ENCODE measurements at regions not wholly inside any gene's neighbourhood (a gene's known extent, or its start where the extent isn't known, plus 50 kb on each side); places are given as distances from the start of the nearest gene placed in this dataset.

GRCh38 chr6:19934996-19935591, 97.9 kb downstream of the ID4 start (continued):
- TF ChIP-seq, protein P1, sequence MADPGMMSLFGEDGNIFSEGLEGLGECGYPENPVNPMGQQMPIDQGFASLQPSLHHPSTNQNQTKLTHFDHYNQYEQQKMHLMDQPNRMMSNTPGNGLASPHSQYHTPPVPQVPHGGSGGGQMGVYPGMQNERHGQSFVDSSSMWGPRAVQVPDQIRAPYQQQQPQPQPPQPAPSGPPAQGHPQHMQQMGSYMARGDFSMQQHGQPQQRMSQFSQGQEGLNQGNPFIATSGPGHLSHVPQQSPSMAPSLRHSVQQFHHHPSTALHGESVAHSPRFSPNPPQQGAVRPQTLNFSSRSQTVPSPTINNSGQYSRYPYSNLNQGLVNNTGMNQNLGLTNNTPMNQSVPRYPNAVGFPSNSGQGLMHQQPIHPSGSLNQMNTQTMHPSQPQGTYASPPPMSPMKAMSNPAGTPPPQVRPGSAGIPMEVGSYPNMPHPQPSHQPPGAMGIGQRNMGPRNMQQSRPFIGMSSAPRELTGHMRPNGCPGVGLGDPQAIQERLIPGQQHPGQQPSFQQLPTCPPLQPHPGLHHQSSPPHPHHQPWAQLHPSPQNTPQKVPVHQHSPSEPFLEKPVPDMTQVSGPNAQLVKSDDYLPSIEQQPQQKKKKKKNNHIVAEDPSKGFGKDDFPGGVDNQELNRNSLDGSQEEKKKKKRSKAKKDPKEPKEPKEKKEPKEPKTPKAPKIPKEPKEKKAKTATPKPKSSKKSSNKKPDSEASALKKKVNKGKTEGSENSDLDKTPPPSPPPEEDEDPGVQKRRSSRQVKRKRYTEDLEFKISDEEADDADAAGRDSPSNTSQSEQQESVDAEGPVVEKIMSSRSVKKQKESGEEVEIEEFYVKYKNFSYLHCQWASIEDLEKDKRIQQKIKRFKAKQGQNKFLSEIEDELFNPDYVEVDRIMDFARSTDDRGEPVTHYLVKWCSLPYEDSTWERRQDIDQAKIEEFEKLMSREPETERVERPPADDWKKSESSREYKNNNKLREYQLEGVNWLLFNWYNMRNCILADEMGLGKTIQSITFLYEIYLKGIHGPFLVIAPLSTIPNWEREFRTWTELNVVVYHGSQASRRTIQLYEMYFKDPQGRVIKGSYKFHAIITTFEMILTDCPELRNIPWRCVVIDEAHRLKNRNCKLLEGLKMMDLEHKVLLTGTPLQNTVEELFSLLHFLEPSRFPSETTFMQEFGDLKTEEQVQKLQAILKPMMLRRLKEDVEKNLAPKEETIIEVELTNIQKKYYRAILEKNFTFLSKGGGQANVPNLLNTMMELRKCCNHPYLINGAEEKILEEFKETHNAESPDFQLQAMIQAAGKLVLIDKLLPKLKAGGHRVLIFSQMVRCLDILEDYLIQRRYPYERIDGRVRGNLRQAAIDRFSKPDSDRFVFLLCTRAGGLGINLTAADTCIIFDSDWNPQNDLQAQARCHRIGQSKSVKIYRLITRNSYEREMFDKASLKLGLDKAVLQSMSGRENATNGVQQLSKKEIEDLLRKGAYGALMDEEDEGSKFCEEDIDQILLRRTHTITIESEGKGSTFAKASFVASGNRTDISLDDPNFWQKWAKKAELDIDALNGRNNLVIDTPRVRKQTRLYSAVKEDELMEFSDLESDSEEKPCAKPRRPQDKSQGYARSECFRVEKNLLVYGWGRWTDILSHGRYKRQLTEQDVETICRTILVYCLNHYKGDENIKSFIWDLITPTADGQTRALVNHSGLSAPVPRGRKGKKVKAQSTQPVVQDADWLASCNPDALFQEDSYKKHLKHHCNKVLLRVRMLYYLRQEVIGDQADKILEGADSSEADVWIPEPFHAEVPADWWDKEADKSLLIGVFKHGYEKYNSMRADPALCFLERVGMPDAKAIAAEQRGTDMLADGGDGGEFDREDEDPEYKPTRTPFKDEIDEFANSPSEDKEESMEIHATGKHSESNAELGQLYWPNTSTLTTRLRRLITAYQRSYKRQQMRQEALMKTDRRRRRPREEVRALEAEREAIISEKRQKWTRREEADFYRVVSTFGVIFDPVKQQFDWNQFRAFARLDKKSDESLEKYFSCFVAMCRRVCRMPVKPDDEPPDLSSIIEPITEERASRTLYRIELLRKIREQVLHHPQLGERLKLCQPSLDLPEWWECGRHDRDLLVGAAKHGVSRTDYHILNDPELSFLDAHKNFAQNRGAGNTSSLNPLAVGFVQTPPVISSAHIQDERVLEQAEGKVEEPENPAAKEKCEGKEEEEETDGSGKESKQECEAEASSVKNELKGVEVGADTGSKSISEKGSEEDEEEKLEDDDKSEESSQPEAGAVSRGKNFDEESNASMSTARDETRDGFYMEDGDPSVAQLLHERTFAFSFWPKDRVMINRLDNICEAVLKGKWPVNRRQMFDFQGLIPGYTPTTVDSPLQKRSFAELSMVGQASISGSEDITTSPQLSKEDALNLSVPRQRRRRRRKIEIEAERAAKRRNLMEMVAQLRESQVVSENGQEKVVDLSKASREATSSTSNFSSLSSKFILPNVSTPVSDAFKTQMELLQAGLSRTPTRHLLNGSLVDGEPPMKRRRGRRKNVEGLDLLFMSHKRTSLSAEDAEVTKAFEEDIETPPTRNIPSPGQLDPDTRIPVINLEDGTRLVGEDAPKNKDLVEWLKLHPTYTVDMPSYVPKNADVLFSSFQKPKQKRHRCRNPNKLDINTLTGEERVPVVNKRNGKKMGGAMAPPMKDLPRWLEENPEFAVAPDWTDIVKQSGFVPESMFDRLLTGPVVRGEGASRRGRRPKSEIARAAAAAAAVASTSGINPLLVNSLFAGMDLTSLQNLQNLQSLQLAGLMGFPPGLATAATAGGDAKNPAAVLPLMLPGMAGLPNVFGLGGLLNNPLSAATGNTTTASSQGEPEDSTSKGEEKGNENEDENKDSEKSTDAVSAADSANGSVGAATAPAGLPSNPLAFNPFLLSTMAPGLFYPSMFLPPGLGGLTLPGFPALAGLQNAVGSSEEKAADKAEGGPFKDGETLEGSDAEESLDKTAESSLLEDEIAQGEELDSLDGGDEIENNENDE (IDR thresholded peaks at IDR 0.05; ENCODE audit: insufficient replicate concordance, low read length) = no peak
- TF ChIP-seq POU5F1 (IDR thresholded peaks at IDR 0.05; ENCODE audit: low read depth, low read length) = no peak
- TF ChIP-seq YY1 (IDR thresholded peaks at IDR 0.05; ENCODE audit: low read depth, low read length) = no peak
- no peak for TF ChIP-seq FOSL1 (IDR thresholded peaks at IDR 0.05; ENCODE audit: insufficient read depth, low read depth, low read length)
- no peak for TF ChIP-seq CHD2 (IDR thresholded peaks at IDR 0.05; ENCODE audit: low read length)
- TF ChIP-seq, protein P2, sequence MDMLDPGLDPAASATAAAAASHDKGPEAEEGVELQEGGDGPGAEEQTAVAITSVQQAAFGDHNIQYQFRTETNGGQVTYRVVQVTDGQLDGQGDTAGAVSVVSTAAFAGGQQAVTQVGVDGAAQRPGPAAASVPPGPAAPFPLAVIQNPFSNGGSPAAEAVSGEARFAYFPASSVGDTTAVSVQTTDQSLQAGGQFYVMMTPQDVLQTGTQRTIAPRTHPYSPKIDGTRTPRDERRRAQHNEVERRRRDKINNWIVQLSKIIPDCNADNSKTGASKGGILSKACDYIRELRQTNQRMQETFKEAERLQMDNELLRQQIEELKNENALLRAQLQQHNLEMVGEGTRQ (IDR thresholded peaks at IDR 0.05; ENCODE audit: low read length) = no peak
- no peak for TF ChIP-seq CREB1 (IDR thresholded peaks at IDR 0.05)

Data from H1 (cell line).